Thyroid gland (tissue), 4 donors: ENCODE measurements at regions not wholly inside any gene's neighbourhood (a gene's known extent, or its start where the extent isn't known, plus 50 kb on each side); places are given as distances from the start of the nearest gene placed in this dataset.

ENCODE experiments used
- POLR2A ChIP-seq, 2 donors: fragments of 450-650 bp; IDR thresholded peaks; one replicate each; pipeline ENCODE4 v1.6.1; 2017; ENCODE audit warnings: antibody characterized with exemption in 2 of 2, mild to moderate bottlenecking in 2 of 2, moderate library complexity in 1 of 2
- TF ChIP-seq, protein P1 (sequence below), 6 experiments: fragments of 200-600 bp in 3 of 6; fragments of 450-650 bp in 3 of 6; sonication (generic) in 3 of 6; IDR thresholded peaks; one replicate each; pipeline ENCODE4 v1.5.1; 2016 to 2019; ENCODE audit warnings: antibody characterized with exemption in 6 of 6, mild to moderate bottlenecking in 2 of 6, inconsistent platforms in 1 of 6, moderate library complexity in 1 of 6

DNA sequence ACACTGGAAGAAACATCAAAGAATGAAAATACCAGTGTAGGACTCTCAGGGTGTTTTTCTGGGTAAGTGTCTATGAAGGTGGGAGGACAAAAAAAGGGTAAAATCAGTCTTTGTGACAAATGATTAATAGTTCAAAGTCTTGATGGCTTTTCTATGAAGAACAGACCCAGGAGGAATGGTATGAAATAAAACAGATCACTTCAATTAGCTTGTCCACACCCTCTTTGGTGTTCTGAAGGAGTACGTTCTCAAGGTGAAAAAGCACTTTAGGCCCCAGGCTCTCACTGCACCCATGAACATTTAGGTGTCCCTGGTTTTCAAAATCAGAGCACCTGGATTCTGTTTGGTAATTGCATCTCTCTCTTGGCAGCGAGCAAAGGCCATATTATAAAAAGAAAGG lies 383.6 kb upstream of the NR2F2 start:
- TF ChIP-seq, protein P1, sequence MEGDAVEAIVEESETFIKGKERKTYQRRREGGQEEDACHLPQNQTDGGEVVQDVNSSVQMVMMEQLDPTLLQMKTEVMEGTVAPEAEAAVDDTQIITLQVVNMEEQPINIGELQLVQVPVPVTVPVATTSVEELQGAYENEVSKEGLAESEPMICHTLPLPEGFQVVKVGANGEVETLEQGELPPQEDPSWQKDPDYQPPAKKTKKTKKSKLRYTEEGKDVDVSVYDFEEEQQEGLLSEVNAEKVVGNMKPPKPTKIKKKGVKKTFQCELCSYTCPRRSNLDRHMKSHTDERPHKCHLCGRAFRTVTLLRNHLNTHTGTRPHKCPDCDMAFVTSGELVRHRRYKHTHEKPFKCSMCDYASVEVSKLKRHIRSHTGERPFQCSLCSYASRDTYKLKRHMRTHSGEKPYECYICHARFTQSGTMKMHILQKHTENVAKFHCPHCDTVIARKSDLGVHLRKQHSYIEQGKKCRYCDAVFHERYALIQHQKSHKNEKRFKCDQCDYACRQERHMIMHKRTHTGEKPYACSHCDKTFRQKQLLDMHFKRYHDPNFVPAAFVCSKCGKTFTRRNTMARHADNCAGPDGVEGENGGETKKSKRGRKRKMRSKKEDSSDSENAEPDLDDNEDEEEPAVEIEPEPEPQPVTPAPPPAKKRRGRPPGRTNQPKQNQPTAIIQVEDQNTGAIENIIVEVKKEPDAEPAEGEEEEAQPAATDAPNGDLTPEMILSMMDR (IDR thresholded peaks at IDR 0.05) = no peak
- no peak for TF ChIP-seq POLR2A (IDR thresholded peaks at IDR 0.05)
